Cardiac fibroblast (primary cell): ENCODE measurements at regions not wholly inside any gene's neighbourhood (a gene's known extent, or its start where the extent isn't known, plus 50 kb on each side); places are given as distances from the start of the nearest gene placed in this dataset.

Experiments used
- DNase-seq, 2 donors: peaks; one replicate each; pipeline versions ENCODE4 v3.0.0 to v3.0.0-alpha.2; 2010; ENCODE audit warnings: low read depth in 2 of 2
- H3K4me3 ChIP-seq, 2 donors: replicated peaks in 1 of 2; 1 replicate in 1 of 2; 2 replicates in 1 of 2; pipeline ENCODE4 v1.5.1; 2011; ENCODE audit warnings: low read depth in 2 of 2, low read length in 2 of 2, mild to moderate bottlenecking in 2 of 2, moderate library complexity in 1 of 2
- TF ChIP-seq, protein P1 (sequence below): IDR thresholded peaks from one replicate; pipeline ENCODE4 v1.5.1; 2011; ENCODE audit warnings: low read depth, mild to moderate bottlenecking, low read length, inconsistent platforms

DNA sequence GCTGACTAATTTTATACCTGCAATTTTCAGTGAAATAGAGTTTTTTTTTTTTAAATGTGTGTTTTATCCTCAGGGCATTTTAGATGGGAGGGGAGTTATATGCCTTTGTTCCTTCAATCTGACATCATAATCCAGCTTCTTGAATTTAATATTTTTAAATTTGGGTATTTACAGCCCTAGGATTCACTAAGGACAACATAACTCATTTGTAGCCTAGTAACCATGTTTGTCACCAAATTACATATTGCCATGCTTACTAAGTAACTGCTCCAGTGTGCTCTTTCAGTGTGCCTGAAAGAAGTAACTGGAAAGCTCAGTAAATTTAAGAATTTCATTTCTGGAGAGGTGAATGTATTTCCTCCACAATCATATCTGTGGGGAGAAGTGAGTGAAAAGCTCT, 56.8 kb upstream of the DGKB start:
- no peak overlapping the region for H3K4me3 ChIP-seq
- TF ChIP-seq, protein P1, sequence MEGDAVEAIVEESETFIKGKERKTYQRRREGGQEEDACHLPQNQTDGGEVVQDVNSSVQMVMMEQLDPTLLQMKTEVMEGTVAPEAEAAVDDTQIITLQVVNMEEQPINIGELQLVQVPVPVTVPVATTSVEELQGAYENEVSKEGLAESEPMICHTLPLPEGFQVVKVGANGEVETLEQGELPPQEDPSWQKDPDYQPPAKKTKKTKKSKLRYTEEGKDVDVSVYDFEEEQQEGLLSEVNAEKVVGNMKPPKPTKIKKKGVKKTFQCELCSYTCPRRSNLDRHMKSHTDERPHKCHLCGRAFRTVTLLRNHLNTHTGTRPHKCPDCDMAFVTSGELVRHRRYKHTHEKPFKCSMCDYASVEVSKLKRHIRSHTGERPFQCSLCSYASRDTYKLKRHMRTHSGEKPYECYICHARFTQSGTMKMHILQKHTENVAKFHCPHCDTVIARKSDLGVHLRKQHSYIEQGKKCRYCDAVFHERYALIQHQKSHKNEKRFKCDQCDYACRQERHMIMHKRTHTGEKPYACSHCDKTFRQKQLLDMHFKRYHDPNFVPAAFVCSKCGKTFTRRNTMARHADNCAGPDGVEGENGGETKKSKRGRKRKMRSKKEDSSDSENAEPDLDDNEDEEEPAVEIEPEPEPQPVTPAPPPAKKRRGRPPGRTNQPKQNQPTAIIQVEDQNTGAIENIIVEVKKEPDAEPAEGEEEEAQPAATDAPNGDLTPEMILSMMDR, result no peak
- DNase-seq, result no peak

DNA sequence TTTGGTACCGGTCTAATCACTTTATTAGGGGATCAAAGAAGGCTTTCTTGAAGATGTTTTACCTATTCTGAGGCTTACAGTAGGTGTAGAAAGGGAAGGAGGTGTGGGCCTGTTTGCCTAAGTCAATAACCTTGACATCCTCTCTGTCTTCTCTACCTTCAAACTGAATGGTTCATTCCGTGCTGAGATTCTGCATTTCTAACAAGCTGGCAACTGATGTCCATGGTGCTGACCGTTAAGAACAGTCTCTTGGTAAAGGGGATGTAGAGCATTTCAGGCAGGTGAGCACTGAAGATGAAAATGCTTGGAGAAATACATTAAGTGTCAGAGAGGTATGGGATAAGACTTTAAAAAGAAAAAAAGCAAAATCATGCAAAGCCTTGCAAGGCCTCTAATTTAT, 51.5 kb upstream of the DGKB start:
- TF ChIP-seq, protein P1, result no peak
- H3K4me3 ChIP-seq, result no peak overlapping the region
- no peak for DNase-seq
